Stimulated activated CD8-positive, alpha-beta memory T cell treated with anti-CD3 and anti-CD28 coated beads, Interleukin-2, amount 100 ng/mL, for 48 hours (primary cell): ENCODE measurements at regions not wholly inside any gene's neighbourhood (a gene's known extent, or its start where the extent isn't known, plus 50 kb on each side); places are given as distances from the start of the nearest gene placed in this dataset.

Source experiments
- DNase-seq, 2 donors: peaks; one replicate each; pipeline ENCODE4 v3.0.0-alpha.2; 2020; ENCODE audit warnings: low read depth in 2 of 2

DNA sequence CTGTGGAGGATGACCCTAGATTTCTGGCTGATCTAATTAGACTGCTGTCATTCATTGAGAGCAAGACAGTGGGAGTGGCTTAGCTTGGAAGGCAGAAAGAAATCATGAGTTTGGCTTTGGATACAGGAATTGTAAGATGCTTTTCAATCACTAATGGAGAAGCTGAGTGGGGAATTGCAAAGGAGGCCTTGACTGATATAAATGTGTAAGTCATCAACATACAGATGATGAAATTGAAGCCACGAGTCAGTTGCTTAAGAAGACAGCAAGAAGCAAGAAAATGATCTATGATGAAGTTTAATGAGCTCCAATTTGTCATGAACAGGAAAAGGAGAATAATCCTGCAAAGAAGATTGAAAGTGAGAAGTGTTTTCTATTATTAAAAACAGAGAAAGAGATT is 136.7 kb upstream of the C1QTNF7 start:
- DNase-seq = no peak

DNA sequence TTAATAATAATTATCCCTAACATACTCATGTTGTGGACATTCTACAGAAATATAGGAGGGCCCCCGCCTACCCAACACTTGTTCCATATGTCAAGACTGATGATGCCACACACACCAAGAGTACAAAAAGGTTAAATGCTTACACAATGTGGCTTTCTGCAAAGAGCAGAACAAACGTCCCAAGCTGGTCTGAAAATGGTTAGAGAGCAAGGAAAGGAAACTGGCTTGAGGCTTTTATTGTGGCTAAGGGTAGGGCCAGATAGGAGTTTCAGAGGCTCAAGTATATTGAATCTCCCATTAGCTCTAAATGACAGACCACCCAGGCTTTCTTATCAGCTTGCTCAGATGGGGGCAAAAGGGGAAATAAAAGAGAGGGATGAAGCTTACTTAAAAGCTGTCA is 134.1 kb upstream of the C1QTNF7 start:
- no peak for DNase-seq

- DNase-seq = no peak
Observed at GRCh38 chr4:15294202-15294601, 133.6 kb upstream of the C1QTNF7 start.

DNA sequence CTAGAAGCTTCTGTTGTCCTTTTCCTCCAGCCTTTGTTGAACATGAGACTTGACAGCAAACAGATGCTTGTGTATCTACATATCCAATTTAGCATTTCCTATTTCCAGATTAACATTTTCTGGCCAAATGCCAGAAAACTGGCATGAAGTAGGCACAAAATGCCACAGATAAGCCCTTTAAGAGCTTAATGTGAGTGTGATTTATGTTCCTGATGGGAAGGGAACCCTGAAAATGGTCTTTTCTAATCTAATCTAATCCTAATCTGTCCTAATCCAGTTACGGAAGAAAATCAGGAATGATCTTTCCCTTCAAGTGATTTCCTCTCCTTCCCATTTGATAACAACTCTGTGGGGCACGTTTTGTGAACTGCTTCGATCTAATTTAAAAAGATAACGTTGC is 133.0 kb upstream of the C1QTNF7 start:
- DNase-seq = no peak

- no peak for DNase-seq
Observed at GRCh38 chr4:15295421-15296162, 132.2 kb upstream of the C1QTNF7 start.

DNA sequence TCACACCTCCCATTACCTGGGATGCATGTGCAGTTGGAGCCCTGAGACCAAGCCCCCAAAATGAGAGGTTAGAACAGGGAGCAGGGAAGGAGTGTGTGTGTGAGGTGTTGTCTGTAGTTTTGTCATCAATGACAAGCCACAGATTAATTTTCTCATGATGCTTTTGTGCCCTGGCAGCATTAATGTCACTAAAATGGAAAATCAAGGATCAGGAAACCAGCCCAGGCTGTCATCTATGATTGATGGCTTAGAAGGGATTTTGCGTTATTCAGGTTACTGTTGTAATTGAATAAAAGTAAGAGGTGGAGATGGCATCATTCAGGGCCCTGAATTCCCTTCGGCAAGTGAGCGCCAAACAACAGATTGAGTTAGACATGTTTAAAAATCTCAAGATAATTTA is 130.5 kb upstream of the C1QTNF7 start:
- DNase-seq = no peak

- DNase-seq = no peak
Observed at GRCh38 chr4:15299627-15300026, 128.2 kb upstream of the C1QTNF7 start.

DNA sequence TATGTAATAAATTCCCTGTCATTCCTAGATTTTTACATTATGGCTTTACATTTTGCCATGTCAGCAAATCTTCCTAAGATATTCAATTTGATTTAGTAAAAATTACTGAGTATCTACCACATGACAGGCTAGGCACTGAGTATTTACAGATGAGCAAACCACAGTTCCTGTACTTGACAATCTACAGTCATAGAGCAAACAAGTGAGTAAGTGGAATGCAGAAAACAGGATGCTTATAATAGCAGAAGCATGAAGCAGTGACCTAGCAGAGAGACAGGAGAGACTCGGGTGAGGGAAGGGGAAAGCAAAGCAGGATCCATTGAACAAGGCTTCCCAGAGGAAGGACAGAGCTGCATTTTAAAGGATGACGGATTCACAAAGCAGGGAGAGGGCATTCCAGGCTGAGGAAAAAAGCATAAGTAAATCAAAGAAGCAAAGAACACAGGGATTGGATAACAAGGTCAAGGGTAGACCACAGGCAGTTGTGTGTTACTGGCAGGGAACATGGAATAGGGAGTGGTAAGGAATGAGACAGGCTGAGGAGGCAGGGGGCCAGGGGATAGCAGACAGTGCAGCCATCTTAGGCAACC is 124.7 kb upstream of the C1QTNF7 start:
- DNase-seq = no peak

DNA sequence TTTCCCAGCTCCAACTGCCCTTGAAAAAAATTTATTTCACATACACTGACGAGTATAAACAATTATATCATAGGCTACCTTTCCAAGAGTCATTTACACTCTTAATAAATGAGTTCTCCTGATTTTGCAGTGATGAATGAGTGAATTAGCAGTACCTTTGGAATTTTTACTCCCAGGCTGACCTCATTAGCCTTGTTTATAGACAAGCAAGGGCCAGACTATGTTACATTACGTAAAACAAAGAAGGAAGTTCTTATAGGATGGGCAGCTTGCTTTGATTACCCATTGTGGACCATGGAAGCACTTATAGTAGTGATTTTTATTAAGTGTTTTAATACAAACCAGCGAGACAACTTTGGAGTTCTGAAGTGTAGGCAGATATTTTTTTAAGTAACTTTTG is 112.9 kb upstream of the C1QTNF7 start:
- DNase-seq = no peak

GRCh38 chr4:15317246-15317645 is 110.6 kb upstream of the C1QTNF7 start:
- no peak for DNase-seq

- no peak for DNase-seq
Observed at GRCh38 chr4:15318621-15319348, 109.0 kb upstream of the C1QTNF7 start.

- DNase-seq = no peak
Observed at GRCh38 chr4:15320121-15320678, 107.6 kb upstream of the C1QTNF7 start.

DNA sequence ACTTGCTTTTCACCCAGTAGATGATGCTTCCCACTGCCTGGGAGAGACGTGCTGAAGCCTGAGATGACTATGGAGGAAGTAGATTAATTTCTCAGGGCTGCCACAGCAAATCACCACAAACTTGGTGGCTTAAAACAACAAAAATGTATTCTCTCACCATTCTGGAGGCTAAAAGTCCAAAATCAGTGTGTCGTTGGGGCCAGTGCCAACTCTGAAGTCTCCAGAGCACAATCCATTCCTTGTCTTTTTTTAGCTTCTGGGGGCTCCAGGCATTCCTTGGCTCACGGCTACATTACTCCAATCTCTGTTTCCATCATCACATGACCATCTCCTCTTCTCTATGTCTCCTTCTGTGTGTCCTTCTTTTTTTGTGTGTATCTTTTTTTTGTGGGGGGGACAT is 105.8 kb upstream of the C1QTNF7 start:
- DNase-seq = no peak

DNA sequence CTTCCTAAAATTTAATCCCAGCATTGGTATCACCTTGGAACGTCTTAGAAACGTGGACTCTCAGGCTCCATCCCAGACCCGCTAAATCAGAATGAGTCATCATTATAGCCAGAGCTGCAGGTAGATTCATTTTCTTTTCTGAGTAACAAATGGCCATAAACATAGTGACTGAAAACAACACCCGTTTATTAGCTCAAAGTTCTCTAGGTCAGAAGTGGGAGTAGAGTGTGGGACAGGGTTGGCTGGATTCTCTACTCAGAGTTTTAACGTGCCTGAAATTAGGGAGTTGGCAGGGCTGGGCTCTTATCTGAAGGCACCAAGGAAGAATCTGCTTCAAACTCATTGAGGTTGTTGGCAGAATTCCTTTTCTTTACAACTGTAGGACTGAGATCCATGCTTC is 101.8 kb upstream of the C1QTNF7 start:
- no peak for DNase-seq

- no peak for DNase-seq
Observed at GRCh38 chr4:15327311-15328298, 100.2 kb upstream of the C1QTNF7 start.

- no peak for DNase-seq
Observed at GRCh38 chr4:15331930-15332329, 95.9 kb upstream of the C1QTNF7 start.

- DNase-seq = no peak
Observed at GRCh38 chr4:15332377-15332776, 95.5 kb upstream of the C1QTNF7 start.

- DNase-seq = no peak
Observed at GRCh38 chr4:15333692-15334633, 93.9 kb upstream of the C1QTNF7 start.

DNA sequence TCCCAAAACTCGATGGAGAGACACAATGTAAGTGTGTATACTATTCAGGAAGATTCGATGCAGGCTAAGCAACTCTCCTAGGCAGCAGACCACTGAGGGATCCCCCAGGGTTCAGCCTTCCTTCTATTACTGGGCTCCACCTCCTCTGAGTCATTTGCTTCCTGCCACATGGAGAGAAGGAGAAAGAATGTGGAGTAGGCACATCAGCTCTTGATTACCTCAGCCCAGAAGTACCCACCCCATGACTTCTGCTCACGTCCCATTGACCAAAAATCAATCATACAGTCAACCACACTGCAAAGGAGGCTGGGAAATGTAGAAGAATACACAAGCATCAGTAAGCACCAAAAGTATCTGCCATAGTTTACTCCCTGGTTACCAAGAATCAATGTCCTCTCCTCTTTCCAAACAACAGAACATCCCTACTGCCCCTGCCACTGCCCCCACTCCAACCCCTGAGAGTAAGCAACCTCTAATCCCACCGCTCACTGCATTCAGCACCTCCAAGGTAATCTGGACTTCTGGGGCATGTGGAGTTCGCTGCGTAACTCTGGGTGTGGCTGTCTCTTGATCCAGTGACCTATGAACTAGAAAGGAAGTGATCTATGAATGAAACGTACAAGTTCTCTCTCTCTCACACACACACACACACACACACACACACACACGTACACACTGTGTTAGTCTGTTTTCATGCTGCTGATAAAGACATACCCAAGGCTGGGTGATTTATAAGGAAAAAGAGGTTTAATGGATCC is 91.2 kb upstream of the C1QTNF7 start:
- DNase-seq = no peak
